ENCODE measurements at regions not wholly inside any gene's neighbourhood (a gene's known extent, or its start where the extent isn't known, plus 50 kb on each side); places are given as distances from the start of the nearest gene placed in this dataset.

GRCh38 chr2:186399082-186399644, 86.9 kb upstream of the ZC3H15 start:
- Histone ChIP-seq H3K4me1 (ENCODE audit: control insufficient read depth, insufficient read depth, low read length) (no peaks in the 10 kb centered on the region), H3K9me3 (ENCODE audit: control insufficient read depth, insufficient read depth, low read depth, low read length) (no peaks in the 10 kb centered on the region), H3K36me3 (ENCODE audit: control insufficient read depth, insufficient read depth, low read length) (no peaks in the 10 kb centered on the region), H3K4me3 (ENCODE audit: low read depth in 2 of 2, low read length in 2 of 2) (no peak overlapping the region), H3K27me3 (ENCODE audit: control insufficient read depth, insufficient read depth, low read length) (no peaks in the 10 kb centered on the region), H3K27ac (ENCODE audit: low read length) (no peak overlapping the region)
- ChIA-PET POLR2A (no interaction called here), CTCF (no interaction called here)
- intact Hi-C loops (cut with micrococcal nuclease; ENCODE audit: unreplicated experiment) (no loop called here), in situ Hi-C loops (cut with HindIII; ENCODE audit: low pct_unique_long_range_greater_than_20kb, low sequenced_read_pairs) (no loop called here)
- DNase-seq (ENCODE audit: low read depth, low spot score) (no peak), ATAC-seq (no peak)
- no TSS peak for BruUV-seq (replicated peaks)
- no peak for TF ChIP-seq SIN3A (IDR thresholded peaks at IDR 0.05; ENCODE audit: borderline replicate concordance, insufficient read depth, low read depth, low read length)
- TF ChIP-seq TCF7L2 (IDR thresholded peaks at IDR 0.05; ENCODE audit: low read depth, low read length), result no peak
- no peak for TF ChIP-seq CTCF (IDR thresholded peaks at IDR 0.05)
- no peak for TF ChIP-seq POLR2AphosphoS5 (IDR thresholded peaks at IDR 0.05; ENCODE audit: low read depth, low read length)
- TF ChIP-seq REST (IDR thresholded peaks at IDR 0.05; ENCODE audit: insufficient read depth in 1 of 2, low read depth in 2 of 2, low read length in 1 of 2), result no peak

- H3K27me3 ChIP-seq (ENCODE audit: control insufficient read depth, insufficient read depth, low read length), result no peaks in the 10 kb centered on the region
- no TSS peak for BruUV-seq (replicated peaks)
- in situ Hi-C loops (cut with HindIII; ENCODE audit: low pct_unique_long_range_greater_than_20kb, low sequenced_read_pairs), result no loop called here
- H3K4me1 ChIP-seq (ENCODE audit: control insufficient read depth, insufficient read depth, low read length), result no peaks in the 10 kb centered on the region
- POLR2A ChIA-PET, result no interaction called here
- DNase-seq (ENCODE audit: low read depth, low spot score) (no peak), ATAC-seq (no peak)
- intact Hi-C loops (cut with micrococcal nuclease; ENCODE audit: unreplicated experiment), result no loop called here
- H3K27ac ChIP-seq (ENCODE audit: low read length), result no peak overlapping the region
- TF ChIP-seq REST (IDR thresholded peaks at IDR 0.05; ENCODE audit: insufficient read depth in 1 of 2, low read depth in 2 of 2, low read length in 1 of 2) (no peak), CTCF (IDR thresholded peaks at IDR 0.05) (no peak), SIN3A (IDR thresholded peaks at IDR 0.05; ENCODE audit: borderline replicate concordance, insufficient read depth, low read depth, low read length) (no peak), TCF7L2 (IDR thresholded peaks at IDR 0.05; ENCODE audit: low read depth, low read length) (no peak), POLR2AphosphoS5 (IDR thresholded peaks at IDR 0.05; ENCODE audit: low read depth, low read length) (no peak)
- CTCF ChIA-PET, result no interaction called here
- no peaks in the 10 kb centered on the region for H3K9me3 ChIP-seq (ENCODE audit: control insufficient read depth, insufficient read depth, low read depth, low read length)
- no peak overlapping the region for H3K4me3 ChIP-seq (ENCODE audit: low read depth in 2 of 2, low read length in 2 of 2)
- H3K36me3 ChIP-seq (ENCODE audit: control insufficient read depth, insufficient read depth, low read length), result no peaks in the 10 kb centered on the region
Measured at GRCh38 chr2:186405842-186406241, 80.2 kb upstream of the ZC3H15 start.

Data from Panc1 (cell line).